H9 (cell line): ENCODE measurements at regions not wholly inside any gene's neighbourhood (a gene's known extent, or its start where the extent isn't known, plus 50 kb on each side); places are given as distances from the start of the nearest gene placed in this dataset.

ENCODE experiments used
- DNase-seq: peaks from one replicate; pipeline ENCODE4 v3.0.0-alpha.2; 2017
- H2AFZ ChIP-seq: one replicate; pipeline ENCODE4 v1.6.1; 2013; ENCODE audit warnings: mild to moderate bottlenecking, low read length, control low read depth, moderate library complexity
- H2AK5ac ChIP-seq: 2 replicates; pipeline ENCODE4 v1.6.1; 2013; ENCODE audit warnings: low read length, control low read depth, mixed read lengths; ENCODE audit not compliant: insufficient read length
- H2BK120ac ChIP-seq: one replicate; pipeline ENCODE4 v1.6.1; 2013; ENCODE audit warnings: low read depth, mild to moderate bottlenecking, low read length, control low read depth, inconsistent platforms; ENCODE audit not compliant: poor library complexity, severe bottlenecking
- H2BK12ac ChIP-seq: 2 replicates; pipeline ENCODE4 v1.6.1; 2013; ENCODE audit warnings: low read length, control low read depth, mixed read lengths, low read depth; ENCODE audit not compliant: insufficient read length
- H2BK15ac ChIP-seq: 2 replicates; pipeline ENCODE4 v1.6.1; 2013; ENCODE audit warnings: low read depth, low read length, control low read depth
- H2BK20ac ChIP-seq: one replicate; pipeline ENCODE4 v1.6.1; 2013; ENCODE audit warnings: low read depth, mild to moderate bottlenecking, low read length, control low read depth, inconsistent platforms; ENCODE audit not compliant: poor library complexity, severe bottlenecking
- H2BK5ac ChIP-seq: 2 replicates; pipeline ENCODE4 v1.6.1; 2013; ENCODE audit warnings: low read length, control low read depth, mixed read lengths; ENCODE audit not compliant: insufficient read length
- H3K14ac ChIP-seq: 2 replicates; pipeline ENCODE4 v1.6.1; 2013; ENCODE audit warnings: low read length, control low read depth; ENCODE audit not compliant: insufficient read depth
- H3K18ac ChIP-seq: 2 replicates; pipeline ENCODE4 v1.6.1; 2013; ENCODE audit warnings: low read depth, mild to moderate bottlenecking, mixed read lengths, low read length, control low read depth; ENCODE audit not compliant: insufficient read length
- H3K23ac ChIP-seq: 2 replicates; pipeline ENCODE4 v1.6.1; 2013; ENCODE audit warnings: low read length, control low read depth, mixed read lengths, low read depth; ENCODE audit not compliant: insufficient read length
- H3K23me2 ChIP-seq: 2 replicates; pipeline ENCODE4 v1.6.1; 2013; ENCODE audit warnings: low read depth, mild to moderate bottlenecking, mixed read lengths, low read length, control low read depth; ENCODE audit not compliant: insufficient read length, poor library complexity, severe bottlenecking
- H3K27ac ChIP-seq: 2 replicates; pipeline ENCODE4 v1.5.1; 2013; ENCODE audit warnings: low read length, control low read depth, mixed read lengths, low read depth; ENCODE audit not compliant: insufficient read length
- H3K27me3 ChIP-seq: 2 replicates; pipeline ENCODE4 v1.6.1; 2013; ENCODE audit warnings: low read length, control low read depth, inconsistent platforms; ENCODE audit not compliant: insufficient read depth
- H3K4ac ChIP-seq: 2 replicates; pipeline ENCODE4 v1.6.1; 2013; ENCODE audit warnings: low read depth, mild to moderate bottlenecking, control low read depth, inconsistent platforms, low read length, moderate library complexity
- H3K4me1 ChIP-seq: 2 replicates; pipeline ENCODE4 v1.6.1; 2013; ENCODE audit warnings: low read length, control low read depth, inconsistent platforms; ENCODE audit not compliant: insufficient read depth
- H3K4me2 ChIP-seq: 2 replicates; pipeline ENCODE4 v1.6.1; 2013; ENCODE audit warnings: low read length, control low read depth, mixed read lengths; ENCODE audit not compliant: insufficient read length, insufficient read depth
- H3K56ac ChIP-seq: 2 replicates; pipeline ENCODE4 v1.6.1; 2013; ENCODE audit warnings: low read depth, mild to moderate bottlenecking, mixed read lengths, low read length, control low read depth; ENCODE audit not compliant: insufficient read length
- H3K79me1 ChIP-seq: 2 replicates; pipeline ENCODE4 v1.6.1; 2013; ENCODE audit warnings: low read depth, mild to moderate bottlenecking, moderate library complexity, low read length, control low read depth, inconsistent platforms; ENCODE audit not compliant: insufficient read depth, poor library complexity, severe bottlenecking
- H3K79me2 ChIP-seq: 2 replicates; pipeline ENCODE4 v1.6.1; 2013; ENCODE audit warnings: low read length, control low read depth, inconsistent platforms; ENCODE audit not compliant: insufficient read depth
- H3K9ac ChIP-seq: 2 replicates; pipeline ENCODE4 v1.6.1; 2013; ENCODE audit warnings: low read length, control low read depth, mixed read lengths; ENCODE audit not compliant: insufficient read length; ENCODE audit errors: extremely low read depth
- H3K9me3 ChIP-seq: one replicate; pipeline ENCODE4 v1.6.1; 2013; ENCODE audit warnings: low read depth, low read length, inconsistent platforms; ENCODE audit not compliant: control insufficient read depth
- H3T11ph ChIP-seq: one replicate; pipeline ENCODE4 v1.6.1; 2013; ENCODE audit warnings: mild to moderate bottlenecking, low read length, control low read depth, inconsistent platforms
- H4K20me1 ChIP-seq: one replicate; pipeline ENCODE4 v1.6.1; 2013; ENCODE audit not compliant: control insufficient read depth, insufficient read length, insufficient read depth
- H4K5ac ChIP-seq: 2 replicates; pipeline ENCODE4 v1.6.1; 2013; ENCODE audit warnings: low read depth, mild to moderate bottlenecking, mixed read lengths, low read length, control low read depth; ENCODE audit not compliant: insufficient read length
- H4K8ac ChIP-seq: replicated peaks from 2 replicates; pipeline ENCODE4 v1.6.1; 2013; ENCODE audit warnings: low read length, control low read depth, mixed read lengths, low read depth; ENCODE audit not compliant: insufficient read length
- H4K91ac ChIP-seq: 2 replicates; pipeline ENCODE4 v1.6.1; 2013; ENCODE audit warnings: low read depth, mild to moderate bottlenecking, moderate library complexity, mixed read lengths, low read length, control low read depth; ENCODE audit not compliant: insufficient read length
- H3K27ac Mint-ChIP-seq, 3 experiments: 2 replicates in 2 of 3; 3 replicates in 1 of 3; pipeline ENCODE4 v1.8.0; 2020 to 2021; ENCODE audit warnings: mixed read lengths in 3 of 3, mild to moderate bottlenecking in 1 of 3, moderate library complexity in 1 of 3
- H3K27me3 Mint-ChIP-seq: 2 replicates; pipeline ENCODE4 v1.8.0; 2021; ENCODE audit warnings: low read depth, mild to moderate bottlenecking, moderate library complexity, mixed read lengths
- H3K36me3 Mint-ChIP-seq, 3 experiments: 2 replicates in 2 of 3; 3 replicates in 1 of 3; pipeline ENCODE4 v1.8.0; 2020 to 2021; ENCODE audit warnings: low read depth in 3 of 3, mixed read lengths in 3 of 3; ENCODE audit not compliant: insufficient read depth in 1 of 3
- H3K4me1 Mint-ChIP-seq, 2 experiments: 2 replicates each; pipeline ENCODE4 v1.8.0; 2020; ENCODE audit warnings: mixed read lengths in 2 of 2
- H3K4me3 Mint-ChIP-seq, 2 experiments: 2 replicates in 1 of 2; 3 replicates in 1 of 2; pipeline ENCODE4 v1.8.0; 2020 to 2021; ENCODE audit warnings: mild to moderate bottlenecking in 2 of 2, mixed read lengths in 2 of 2, moderate library complexity in 1 of 2
- H3K9me3 Mint-ChIP-seq, 2 experiments: 2 replicates in 1 of 2; 3 replicates in 1 of 2; pipeline ENCODE4 v1.8.0; 2020; ENCODE audit warnings: mild to moderate bottlenecking in 2 of 2, mixed read lengths in 2 of 2, moderate library complexity in 1 of 2
- CTCF ChIP-seq: fragments of 200-600 bp; sonication (generic); conservative IDR thresholded peaks from 3 replicates; pipeline ENCODE4 v1.8.0; 2021; ENCODE audit warnings: antibody characterized with exemption, mild to moderate bottlenecking
- whole genome bisulfite sequencing: extraction: QIAGEN DNeasy Blood & Tissue Kit; methylation state at CpG from one replicate; pipeline ENCODE4 v1.1.7; 2013; ENCODE audit warnings: missing lambda C conversion rate, low lambda C conversion rate, mixed read lengths; ENCODE audit not compliant: insufficient read length; ENCODE audit errors: extremely low coverage; 5-methylcytosine and 5-hydroxymethylcytosine counted together

GRCh38 chr9:109721001-109721400 lies 59.0 kb upstream of the PALM2AKAP2 start:
- H4K91ac ChIP-seq: no peak overlapping the region

More at GRCh38 chr9:109721001-109721400, 59.0 kb upstream of the PALM2AKAP2 start:
- H3K4me3 Mint-ChIP-seq: no peak overlapping the region
- no peak overlapping the region for H3K9ac ChIP-seq
- H2BK12ac ChIP-seq: no peak overlapping the region
- H3K9me3 ChIP-seq: no peaks in the 10 kb centered on the region
- no peaks in the 10 kb centered on the region for H3K36me3 Mint-ChIP-seq
- no peak overlapping the region for H2BK5ac ChIP-seq
- no peak overlapping the region for H2AFZ ChIP-seq
- H3K18ac ChIP-seq: no peak overlapping the region
- no peak overlapping the region for H2BK20ac ChIP-seq
- no peaks in the 10 kb centered on the region for H3K23me2 ChIP-seq
- no peak overlapping the region for H3K4me2 ChIP-seq
- no peak overlapping the region for H3K56ac ChIP-seq
- no peaks in the 10 kb centered on the region for H3K9me3 Mint-ChIP-seq
- H3K14ac ChIP-seq: no peak overlapping the region
- no CpG with 5 or more reads among the region's 2 CpGs for WGBS
- no peak overlapping the region for H3K27ac ChIP-seq
- H2AK5ac ChIP-seq: no peak overlapping the region
- no peak overlapping the region for H4K8ac ChIP-seq
- no peaks in the 10 kb centered on the region for H4K20me1 ChIP-seq
- H3K27me3 ChIP-seq: no peaks in the 10 kb centered on the region
- no peaks in the 10 kb centered on the region for H3K4me1 ChIP-seq
- no peaks in the 10 kb centered on the region for H3K79me2 ChIP-seq
- DNase-seq: no peak
- H2BK15ac ChIP-seq: no peak overlapping the region
- no peak overlapping the region for H3T11ph ChIP-seq
- H3K27ac Mint-ChIP-seq: no peak overlapping the region; a peak in 1 of 7 replicates
- peaks cover 0 to 3% of the 10 kb centered on the region in 2 experiments; a peak in 2 of 4 replicates for H3K4me1 Mint-ChIP-seq
- no peak overlapping the region for H2BK120ac ChIP-seq
- H3K79me1 ChIP-seq: no peaks in the 10 kb centered on the region
- H3K23ac ChIP-seq: no peak overlapping the region
- TF ChIP-seq CTCF: no peak
- H3K27me3 Mint-ChIP-seq: no peaks in the 10 kb centered on the region
- H3K4ac ChIP-seq: no peak overlapping the region
- no peak overlapping the region for H4K5ac ChIP-seq
